Activated CD4-positive, alpha-beta T cell treated with anti-CD3 and anti-CD28 coated beads, Interleukin-2, amount 10 ng/mL, durations not matched to agents 24 days and 14 days (primary cell): ENCODE measurements at regions not wholly inside any gene's neighbourhood (a gene's known extent, or its start where the extent isn't known, plus 50 kb on each side); places are given as distances from the start of the nearest gene placed in this dataset.

Experiments used
- DNase-seq: peaks from one replicate; pipeline ENCODE4 v3.0.0; 2022
- H3K27ac Mint-ChIP-seq: one replicate; pipeline ENCODE4 v1.8.0; 2022; ENCODE audit warnings: mild to moderate bottlenecking, mixed read lengths
- H3K27me3 Mint-ChIP-seq: one replicate; pipeline ENCODE4 v1.8.0; 2022; ENCODE audit warnings: mixed read lengths
- H3K36me3 Mint-ChIP-seq: one replicate; pipeline ENCODE4 v1.8.0; 2022; ENCODE audit warnings: low read depth, mild to moderate bottlenecking, mixed read lengths
- H3K4me1 Mint-ChIP-seq: one replicate; pipeline ENCODE4 v1.8.0; 2021; ENCODE audit warnings: mixed read lengths
- H3K4me3 Mint-ChIP-seq: one replicate; pipeline ENCODE4 v1.8.0; 2022; ENCODE audit warnings: mild to moderate bottlenecking, moderate library complexity, mixed read lengths
- H3K9me3 Mint-ChIP-seq: one replicate; pipeline ENCODE4 v1.8.0; 2021; ENCODE audit warnings: mixed read lengths
- intact Hi-C: fragments of 100-400 bp; cut with micrococcal nuclease; formaldehyde crosslinking; loops from one replicate; pipeline ENCODE4 v1.15.1; 2023

GRCh38 chr1:23622284-23622683 lies 63.0 kb upstream of the ID3 start:
- intact Hi-C loops: no loop called here
- peaks cover 8% of the 10 kb centered on the region for H3K36me3 Mint-ChIP-seq
- peaks cover 19% of the 10 kb centered on the region for H3K9me3 Mint-ChIP-seq
- peaks cover 54% of the 10 kb centered on the region for H3K4me1 Mint-ChIP-seq
- no peak for DNase-seq
- H3K4me3 Mint-ChIP-seq: no peak overlapping the region
- H3K27ac Mint-ChIP-seq: no peak overlapping the region
- no peaks in the 10 kb centered on the region for H3K27me3 Mint-ChIP-seq

DNA sequence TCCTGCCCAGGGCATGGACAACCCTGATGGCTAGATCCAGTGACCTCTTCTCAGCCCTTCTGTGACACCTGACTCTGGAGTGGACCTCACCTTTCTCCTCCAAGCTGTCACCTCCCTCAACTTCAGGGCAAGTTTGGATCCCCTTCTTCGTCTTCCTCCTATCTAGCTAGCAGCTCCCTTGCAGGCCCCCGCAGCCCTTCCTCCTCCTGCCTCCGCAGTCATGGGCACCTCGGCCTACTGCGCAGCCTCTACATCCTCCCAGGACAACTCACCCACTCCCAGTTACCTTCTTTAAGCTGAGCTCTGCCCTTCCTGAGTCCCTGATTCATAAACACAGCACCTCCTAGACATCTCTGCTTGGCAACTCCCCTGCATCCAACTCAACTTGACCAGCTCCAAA lies 61.3 kb upstream of the ID3 start:
- peak overlapping the region; percentile 66 for H3K27ac Mint-ChIP-seq
- intact Hi-C loops: loop anchor here (2.0 kb wide), 1 partner anchor 14 kb away; no protein-coding TSS in a partner anchor
- H3K36me3 Mint-ChIP-seq: peaks cover 8% of the 10 kb centered on the region
- no peaks in the 10 kb centered on the region for H3K27me3 Mint-ChIP-seq
- H3K4me3 Mint-ChIP-seq: peak overlapping the region; percentile 82
- peaks cover 57% of the 10 kb centered on the region for H3K4me1 Mint-ChIP-seq
- H3K9me3 Mint-ChIP-seq: peaks cover 10% of the 10 kb centered on the region
- DNase-seq: no peak

DNA sequence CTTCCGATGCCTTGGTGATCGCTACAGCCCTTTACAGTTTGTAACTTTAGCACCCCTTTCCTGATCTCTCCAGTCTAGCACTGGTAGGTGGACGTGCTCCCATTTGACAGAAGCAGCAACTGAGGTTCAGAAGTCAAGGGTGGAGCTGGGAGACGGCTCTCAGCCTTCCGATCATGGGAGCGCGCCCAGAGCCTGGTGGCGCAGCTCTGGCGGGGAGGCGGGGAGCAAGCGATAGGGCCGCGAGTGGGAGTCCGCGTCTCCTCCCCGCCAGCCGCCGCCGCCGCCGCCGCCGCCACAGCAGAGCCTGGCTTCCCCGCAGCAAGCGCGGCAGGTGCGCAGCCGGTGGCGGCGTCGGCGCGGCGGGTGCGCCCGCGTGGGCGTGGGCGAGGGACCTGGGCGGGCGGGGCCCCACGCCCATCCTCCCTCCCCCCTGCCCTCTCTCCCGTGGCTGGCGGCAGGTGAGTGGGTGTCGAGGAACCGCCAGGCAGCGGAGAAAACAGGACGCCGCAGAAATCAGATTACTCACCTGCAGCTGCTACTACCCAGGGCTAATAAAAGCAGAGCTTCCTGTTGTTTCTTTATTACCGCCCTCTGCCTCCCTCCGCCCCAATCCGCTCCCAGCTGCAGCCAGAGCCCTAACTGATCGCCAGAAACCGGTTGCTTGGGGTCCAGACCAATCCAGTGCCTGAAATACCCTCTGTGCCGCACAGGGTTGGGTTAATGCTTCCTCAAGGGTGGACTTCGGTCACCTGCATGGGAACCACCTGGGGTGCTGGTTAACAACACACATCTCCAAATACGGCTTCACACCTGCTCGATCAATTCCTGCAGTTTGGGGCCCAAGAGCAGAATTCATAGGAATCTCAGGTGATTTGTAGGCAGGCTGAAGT lies 60.2 kb upstream of the ID3 start:
- H3K4me3 Mint-ChIP-seq: peak overlapping the region; percentile 82
- peak overlapping the region; percentile 66 for H3K27ac Mint-ChIP-seq
- peak; percentile 90 for DNase-seq
- no peaks in the 10 kb centered on the region for H3K27me3 Mint-ChIP-seq
- intact Hi-C loops: loop anchor here (1.0 to 5.0 kb wide), 4 partner anchors 15 to 60 kb away; partner anchors contain the start of gene ID3
- peaks cover 7% of the 10 kb centered on the region for H3K36me3 Mint-ChIP-seq
- peaks cover 64% of the 10 kb centered on the region for H3K4me1 Mint-ChIP-seq
- peaks cover 8% of the 10 kb centered on the region for H3K9me3 Mint-ChIP-seq

DNA sequence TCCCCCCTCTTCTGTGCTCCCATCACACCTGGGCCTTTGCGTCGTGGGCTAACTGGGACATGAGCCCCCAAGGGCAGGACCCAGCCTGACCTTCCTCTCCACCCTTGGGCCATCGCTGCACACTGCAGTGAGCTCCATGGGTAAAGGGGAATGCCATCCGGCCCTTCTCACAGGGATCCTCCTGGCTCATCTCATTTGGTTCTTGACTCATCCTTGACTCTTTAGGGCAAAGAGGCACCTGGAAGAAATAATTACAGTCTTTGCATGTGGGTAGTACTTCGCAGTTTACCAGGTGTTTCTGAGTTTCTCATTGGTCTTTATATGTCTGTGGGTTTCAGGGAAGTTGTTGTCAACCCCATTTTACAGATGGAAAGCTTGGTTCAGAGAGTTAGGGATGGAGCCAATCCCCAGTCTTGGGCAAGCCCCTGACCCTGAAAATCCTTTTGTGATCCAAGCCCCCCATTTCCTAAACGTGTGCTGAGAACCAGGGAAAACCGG lies 59.3 kb upstream of the ID3 start:
- H3K9me3 Mint-ChIP-seq: peaks cover 4% of the 10 kb centered on the region
- intact Hi-C loops: loop anchor here (1.0 to 5.0 kb wide), 3 partner anchors 28 to 59 kb away; partner anchors contain the start of gene ID3
- peaks cover 63% of the 10 kb centered on the region for H3K4me1 Mint-ChIP-seq
- H3K4me3 Mint-ChIP-seq: peak overlapping the region; percentile 58
- peak overlapping the region; percentile 54 for H3K27ac Mint-ChIP-seq
- H3K36me3 Mint-ChIP-seq: peaks cover 5% of the 10 kb centered on the region
- no peak for DNase-seq
- H3K27me3 Mint-ChIP-seq: no peaks in the 10 kb centered on the region

GRCh38 chr1:23617084-23617521 lies 57.8 kb upstream of the ID3 start:
- Mint-ChIP-seq H3K9me3 (peaks cover 4% of the 10 kb centered on the region), H3K27me3 (no peaks in the 10 kb centered on the region), H3K4me3 (no peak overlapping the region), H3K36me3 (peaks cover 5% of the 10 kb centered on the region), H3K27ac (peak overlapping the region; percentile 91), H3K4me1 (peaks cover 77% of the 10 kb centered on the region)
- DNase-seq: no peak
- intact Hi-C loops: loop anchor here (5.0 kb wide), 1 partner anchor 40 kb away; no protein-coding TSS in a partner anchor

DNA sequence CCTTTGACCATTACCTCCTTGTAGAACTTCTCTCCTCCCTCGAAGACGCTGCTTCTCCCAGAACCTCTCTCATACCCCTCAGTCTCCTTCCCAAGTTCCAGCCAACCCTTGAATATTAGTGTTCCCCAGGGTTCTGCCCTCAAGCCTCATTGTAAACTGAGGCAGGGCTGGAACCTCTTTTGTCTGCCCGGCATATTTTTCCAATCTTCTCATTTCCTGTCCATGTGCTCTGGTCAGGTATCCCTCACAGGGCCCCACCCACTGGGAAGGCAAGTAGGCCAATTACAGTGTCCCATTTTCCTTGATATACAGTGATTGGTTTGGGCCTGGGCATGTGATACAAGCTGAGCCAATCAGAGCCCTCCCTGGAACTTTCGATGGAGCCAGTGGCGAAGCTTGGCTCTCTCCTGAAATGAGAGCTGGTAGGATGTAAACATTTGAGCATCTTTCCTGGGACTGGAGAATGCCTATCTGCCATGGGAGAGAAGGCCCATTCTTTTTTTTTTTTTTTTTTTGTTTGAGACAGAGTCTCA lies 57.1 kb upstream of the ID3 start:
- intact Hi-C loops: loop anchor here (5.0 kb wide), 1 partner anchor 39 kb away; no protein-coding TSS in a partner anchor
- no peak for DNase-seq
- Mint-ChIP-seq H3K27ac (peak overlapping the region; percentile 67), H3K9me3 (peaks cover 4% of the 10 kb centered on the region), H3K36me3 (peaks cover 5% of the 10 kb centered on the region), H3K27me3 (no peaks in the 10 kb centered on the region), H3K4me1 (peaks cover 81% of the 10 kb centered on the region), H3K4me3 (no peak overlapping the region)

GRCh38 chr1:23615852-23616251 lies 56.6 kb upstream of the ID3 start:
- no peak for DNase-seq
- peaks cover 4% of the 10 kb centered on the region for H3K9me3 Mint-ChIP-seq
- H3K4me1 Mint-ChIP-seq: peaks cover 78% of the 10 kb centered on the region
- intact Hi-C loops: loop anchor here (5.0 kb wide), 1 partner anchor 39 kb away; no protein-coding TSS in a partner anchor
- H3K36me3 Mint-ChIP-seq: peaks cover 5% of the 10 kb centered on the region
- H3K27me3 Mint-ChIP-seq: no peaks in the 10 kb centered on the region
- peak overlapping the region; percentile 67 for H3K27ac Mint-ChIP-seq
- H3K4me3 Mint-ChIP-seq: no peak overlapping the region

DNA sequence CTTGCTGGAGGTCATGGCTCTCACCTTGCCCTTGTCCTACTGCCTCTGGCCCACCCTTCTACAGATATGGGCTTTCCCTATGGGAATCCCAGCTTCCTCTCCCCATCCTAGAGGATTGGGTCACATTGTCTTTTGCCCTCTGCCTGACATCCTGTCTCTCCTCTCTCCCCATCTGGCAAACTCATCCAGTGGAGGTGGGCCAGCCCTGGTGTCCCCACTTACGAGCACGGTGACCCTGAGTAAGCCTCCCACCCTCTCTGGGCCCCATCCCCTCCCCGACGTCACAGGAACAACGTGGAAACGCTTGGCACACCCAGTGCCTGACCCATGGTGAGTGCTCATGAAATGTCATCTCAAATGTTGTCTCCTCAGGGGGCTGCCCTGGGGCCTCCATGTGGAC lies 56.1 kb upstream of the ID3 start:
- H3K9me3 Mint-ChIP-seq: peaks cover 4% of the 10 kb centered on the region
- H3K36me3 Mint-ChIP-seq: peaks cover 5% of the 10 kb centered on the region
- H3K27me3 Mint-ChIP-seq: no peaks in the 10 kb centered on the region
- peaks cover 75% of the 10 kb centered on the region for H3K4me1 Mint-ChIP-seq
- no peak overlapping the region for H3K27ac Mint-ChIP-seq
- intact Hi-C loops: loop anchor here (5.0 kb wide), 1 partner anchor 38 kb away; no protein-coding TSS in a partner anchor
- no peak for DNase-seq
- H3K4me3 Mint-ChIP-seq: no peak overlapping the region

GRCh38 chr1:23614032-23614660 lies 54.8 kb upstream of the ID3 start:
- no peaks in the 10 kb centered on the region for H3K27me3 Mint-ChIP-seq
- H3K9me3 Mint-ChIP-seq: peaks cover 4% of the 10 kb centered on the region
- intact Hi-C loops: no loop called here
- peaks cover 5% of the 10 kb centered on the region for H3K36me3 Mint-ChIP-seq
- H3K27ac Mint-ChIP-seq: peak overlapping the region; percentile 93
- DNase-seq: no peak
- peaks cover 65% of the 10 kb centered on the region for H3K4me1 Mint-ChIP-seq
- H3K4me3 Mint-ChIP-seq: peak overlapping the region; percentile 63

- Mint-ChIP-seq H3K27me3 (peaks cover under 1% of the 10 kb centered on the region), H3K9me3 (peaks cover 1% of the 10 kb centered on the region), H3K27ac (peak overlapping the region; percentile 93), H3K4me1 (peaks cover 58% of the 10 kb centered on the region), H3K36me3 (peaks cover 2% of the 10 kb centered on the region), H3K4me3 (peak overlapping the region; percentile 63)
- intact Hi-C loops: no loop called here
- DNase-seq: peak; percentile 89
These were observed 54.1 kb upstream of the ID3 start for GRCh38 chr1:23613191-23614031.

- H3K27me3 Mint-ChIP-seq: peaks cover 2% of the 10 kb centered on the region
- H3K4me1 Mint-ChIP-seq: peaks cover 54% of the 10 kb centered on the region
- H3K9me3 Mint-ChIP-seq: no peaks in the 10 kb centered on the region
- peak; percentile 74 for DNase-seq
- H3K27ac Mint-ChIP-seq: peak overlapping the region; percentile 93
- no peaks in the 10 kb centered on the region for H3K36me3 Mint-ChIP-seq
- intact Hi-C loops: no loop called here
- H3K4me3 Mint-ChIP-seq: peak overlapping the region; percentile 63
These were observed 52.5 kb upstream of the ID3 start for GRCh38 chr1:23611601-23612327.

DNA sequence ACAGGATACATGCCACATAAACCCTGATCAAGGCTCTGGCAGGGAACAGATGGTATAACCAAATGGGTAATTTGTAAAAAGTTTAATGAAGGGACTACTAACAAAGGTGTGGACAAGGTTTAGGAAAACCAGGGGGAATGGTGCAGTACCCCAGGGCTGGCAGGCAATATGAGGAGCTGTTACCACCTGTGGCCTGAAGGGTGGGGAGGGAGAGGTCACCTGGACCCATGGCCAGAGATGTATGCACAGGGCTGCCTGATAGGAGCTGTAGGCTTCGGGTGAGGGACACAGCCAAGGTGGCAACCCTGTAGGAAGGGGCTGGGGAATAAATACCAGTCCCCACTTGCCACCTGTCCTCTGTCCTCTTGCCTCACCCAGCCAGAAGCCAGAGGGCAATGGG lies 51.4 kb upstream of the ID3 start:
- intact Hi-C loops: no loop called here

More for the DNA sequence above, 51.4 kb upstream of the ID3 start:
- Mint-ChIP-seq H3K4me1 (peaks cover 49% of the 10 kb centered on the region), H3K9me3 (no peaks in the 10 kb centered on the region), H3K27ac (no peak overlapping the region), H3K4me3 (no peak overlapping the region), H3K36me3 (no peaks in the 10 kb centered on the region), H3K27me3 (peaks cover 2% of the 10 kb centered on the region)
- no peak for DNase-seq
